Fibroblast of peridontal ligament (primary cell): ENCODE measurements at regions not wholly inside any gene's neighbourhood (a gene's known extent, or its start where the extent isn't known, plus 50 kb on each side); places are given as distances from the start of the nearest gene placed in this dataset.
A peak's percentile ranks its signal among the peaks of the same experiment; 100 is the strongest.
"Not testable (repeated sequence)": the region's sequence is repeated elsewhere in the genome, so short reads cannot be mapped to it uniquely, and the experiment has no call there.

Source experiments
- DNase-seq: peaks from one replicate; pipeline ENCODE4 v3.0.0-alpha.2; 2010; ENCODE audit errors: extremely low read depth

DNA sequence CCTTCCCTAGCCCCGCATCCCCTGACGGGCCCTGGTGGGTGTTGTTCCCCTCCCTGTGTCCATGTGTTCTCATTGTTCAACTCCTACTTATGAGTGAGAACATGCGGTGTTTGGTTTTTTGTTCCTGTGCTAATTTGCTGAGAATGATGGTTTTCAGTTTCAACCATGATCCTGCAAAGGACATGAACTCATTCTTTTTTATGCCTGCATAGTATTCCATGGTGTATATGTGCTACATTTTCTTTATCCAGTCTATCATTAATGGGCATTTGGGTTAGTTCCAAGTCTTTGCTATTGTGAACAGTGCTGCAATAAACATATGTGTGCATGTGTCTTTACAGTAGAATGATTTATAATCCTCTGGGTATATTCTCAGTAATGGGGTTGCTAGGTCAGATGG lies 65.7 kb upstream of the DCD start:
- not testable (repeated sequence) for DNase-seq

DNA sequence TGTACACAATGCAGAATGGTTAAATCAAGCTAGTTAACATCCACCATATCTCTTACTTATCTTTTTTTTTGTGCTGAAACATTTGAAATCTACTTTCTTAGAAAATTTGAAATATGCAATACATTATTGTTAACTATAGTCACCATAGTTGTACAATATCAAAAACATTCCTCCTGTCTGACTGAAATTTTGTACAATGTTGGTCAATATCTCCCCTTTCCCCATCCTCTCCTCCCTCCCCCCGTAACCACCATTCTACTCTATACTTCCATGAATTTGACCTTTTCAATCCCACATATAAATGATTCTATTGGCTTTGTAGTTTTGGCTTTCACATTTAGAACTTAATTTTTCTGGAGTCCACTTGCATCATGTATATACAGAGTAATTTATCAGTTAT lies 63.5 kb upstream of the DCD start:
- DNase-seq, result no peak

DNA sequence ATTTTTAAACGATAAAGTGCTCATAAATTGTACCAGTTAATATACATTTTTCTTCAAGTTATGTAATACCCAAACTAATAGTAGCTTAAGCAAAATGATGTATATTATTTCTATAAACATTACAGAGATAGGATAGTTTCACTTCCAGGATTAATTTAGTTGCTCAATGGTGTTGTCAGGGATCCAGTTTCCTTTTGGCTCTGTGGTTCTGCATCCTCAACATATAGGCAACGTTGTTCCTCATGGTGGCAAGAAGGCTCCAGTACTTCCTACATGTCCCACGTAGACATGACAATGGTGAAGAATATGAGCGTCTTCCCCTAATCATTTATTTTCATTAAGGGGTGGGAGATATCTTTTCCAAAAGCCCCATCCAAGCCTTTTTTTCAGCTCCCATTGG lies 60.7 kb upstream of the DCD start:
- DNase-seq, result no peak

DNA sequence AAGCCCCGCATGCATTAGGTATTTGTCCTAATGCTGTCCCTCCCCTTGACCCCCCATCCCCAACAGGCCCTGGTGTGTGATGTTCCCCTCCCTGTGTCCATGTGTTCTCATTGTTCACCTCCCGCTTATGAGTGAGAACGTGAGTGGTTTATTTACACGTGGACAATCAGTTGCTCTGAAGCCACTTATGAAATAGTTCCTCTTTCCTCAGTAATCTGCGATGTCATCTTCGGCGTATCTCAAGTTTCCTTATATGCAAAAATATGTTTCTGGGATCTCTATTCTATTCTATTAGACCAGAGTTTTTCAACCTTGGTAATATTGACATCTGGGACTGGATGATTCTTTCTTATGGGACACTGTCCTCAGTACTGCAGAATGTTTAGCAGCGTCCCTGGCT lies 56.0 kb upstream of the DCD start:
- no peak for DNase-seq

DNA sequence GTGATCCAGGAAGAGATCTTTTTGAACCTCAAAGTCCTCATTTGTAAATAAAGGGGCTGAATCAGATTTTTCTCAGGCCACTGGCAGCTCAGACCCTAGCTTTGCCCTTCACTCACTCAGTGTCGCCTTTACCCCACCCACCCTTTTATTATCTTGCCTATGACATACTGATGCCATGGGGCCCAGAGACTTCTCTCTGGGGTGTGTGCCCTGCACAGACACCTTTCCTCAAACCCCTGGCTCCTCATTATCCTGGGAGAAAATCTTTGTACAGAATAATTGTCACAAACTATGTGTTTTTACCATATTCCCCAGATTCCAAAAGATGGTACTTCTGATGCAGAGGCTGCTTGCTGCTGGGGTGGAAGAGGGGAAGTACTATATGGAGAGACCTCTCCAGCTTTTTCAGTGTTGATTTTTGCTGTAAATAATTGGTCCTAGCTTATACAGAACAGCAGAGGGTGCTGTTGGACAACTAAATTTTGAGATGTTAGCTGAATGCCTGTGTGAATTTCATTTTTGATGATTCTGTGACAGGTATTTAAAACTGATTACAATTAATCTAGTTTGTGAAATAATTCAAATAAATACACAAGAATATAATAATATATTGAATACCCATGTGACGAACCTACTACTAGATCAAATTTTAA lies 53.9 kb upstream of the DCD start:
- DNase-seq, result peak; percentile 61

DNA sequence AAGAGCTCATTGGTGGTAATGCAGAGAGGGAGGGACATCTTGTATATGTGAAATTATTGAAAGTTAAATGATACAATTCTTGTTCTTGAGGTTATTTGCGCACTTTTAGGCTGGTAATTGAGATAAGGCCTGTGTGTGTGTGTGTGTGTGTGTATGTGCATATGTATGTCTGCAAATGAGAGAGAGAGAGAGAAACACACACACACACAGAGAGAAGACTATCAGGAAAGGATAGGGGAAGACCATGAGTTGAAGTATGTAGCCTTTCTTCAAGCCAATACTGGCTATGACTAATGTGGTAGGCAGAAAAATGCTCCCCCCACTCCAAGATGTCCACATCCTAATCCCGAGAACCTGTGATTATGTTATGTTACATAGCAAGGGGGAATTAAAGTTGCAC lies 52.7 kb upstream of the DCD start:
- no peak for DNase-seq

DNA sequence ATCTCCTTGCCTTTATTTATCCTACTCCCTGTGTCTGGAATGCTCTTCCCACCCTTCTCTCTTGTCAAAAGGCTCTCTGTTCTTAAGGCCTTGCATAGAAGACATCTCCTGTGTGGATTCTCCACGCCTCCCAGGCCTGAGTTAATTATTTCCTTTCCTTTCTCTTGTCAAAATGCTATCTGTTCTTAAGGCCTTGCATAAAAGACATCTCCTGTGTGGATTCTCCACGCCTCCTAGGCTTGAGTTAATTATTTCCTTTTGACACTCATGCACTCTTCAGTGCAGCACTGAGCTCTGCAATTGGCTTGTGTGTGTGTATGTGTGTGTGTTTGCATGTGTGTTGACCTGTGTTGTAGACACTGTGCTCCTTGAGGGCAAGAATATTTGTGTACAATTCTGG lies 52.1 kb upstream of the DCD start:
- DNase-seq, result no peak
